Sigmoid colon (tissue), 6 donors: ENCODE measurements at regions not wholly inside any gene's neighbourhood (a gene's known extent, or its start where the extent isn't known, plus 50 kb on each side); places are given as distances from the start of the nearest gene placed in this dataset.

ENCODE experiments used
- DNase-seq: peaks from one replicate; pipeline ENCODE4 v3.0.0-alpha.2; 2019
- H3K27ac ChIP-seq, 4 donors: fragments of 200-600 bp; sonication (generic); one replicate each; pipeline ENCODE4 v1.5.1; 2016 to 2019; ENCODE audit warnings: mild to moderate bottlenecking in 1 of 4
- H3K27me3 ChIP-seq, 3 donors: fragments of 200-600 bp; sonication (generic); one replicate each; pipeline ENCODE4 v1.5.1; 2019; ENCODE audit warnings: mild to moderate bottlenecking in 1 of 3
- H3K36me3 ChIP-seq, 4 donors: fragments of 200-600 bp; sonication (generic); one replicate each; pipeline ENCODE4 v1.5.1; 2016 to 2019
- H3K4me1 ChIP-seq, 4 donors: fragments of 200-600 bp; sonication (generic); one replicate each; pipeline ENCODE4 v1.5.1; 2017 to 2019
- H3K4me3 ChIP-seq, 4 donors: fragments of 200-600 bp; sonication (generic); one replicate each; pipeline ENCODE4 v1.5.1; 2017 to 2019; ENCODE audit warnings: mild to moderate bottlenecking in 2 of 4, moderate library complexity in 1 of 4
- H3K9me3 ChIP-seq, 4 donors: fragments of 200-600 bp in 3 of 4; sonication (generic) in 3 of 4; one replicate each; pipeline versions ENCODE4 v1.5.1 to v1.6.1; 2013 to 2019
- CTCF ChIP-seq, 4 experiments: fragments of 450-650 bp in 3 of 4; fragments of 200-600 bp in 1 of 4; IDR thresholded peaks; one replicate each; pipeline ENCODE4 v1.5.1; 2016 to 2019; ENCODE audit warnings: antibody characterized with exemption in 4 of 4, mild to moderate bottlenecking in 3 of 4, moderate library complexity in 2 of 4
- EP300 ChIP-seq, 4 donors: sonication (generic); formaldehyde crosslinking; IDR thresholded peaks; one replicate each; pipeline ENCODE4 v1.6.1; 2017; ENCODE audit warnings: antibody characterized with exemption in 4 of 4
- POLR2A ChIP-seq, 2 donors: fragments of 450-650 bp; IDR thresholded peaks; one replicate each; pipeline ENCODE4 v1.6.1; 2016; ENCODE audit warnings: antibody characterized with exemption in 2 of 2, mild to moderate bottlenecking in 2 of 2, moderate library complexity in 2 of 2
- POLR2AphosphoS5 ChIP-seq, 4 donors: sonication (generic); formaldehyde crosslinking; IDR thresholded peaks; one replicate each; pipeline ENCODE4 v1.6.1; 2017; ENCODE audit warnings: antibody characterized with exemption in 4 of 4
- WGBS, 2 donors: extraction: QIAGEN DNeasy Blood & Tissue Kit; methylation state at CpG; one replicate each; pipeline ENCODE4 v1.1.7; 2013; 5-methylcytosine and 5-hydroxymethylcytosine counted together
- intact Hi-C: fragments of 100-400 bp; cut with DNase I; formaldehyde crosslinking; loops from one replicate; pipeline ENCODE4 v1.15.1; 2023
- donor health status: healthy with polysubstance abuse.
- donor health status: healthy.

- Histone ChIP-seq H3K27ac (no peak overlapping the region), H3K27me3 (peaks cover 12 to 54% (median 13%) of the 10 kb centered on the region in 3 donors), H3K4me1 (no peaks in the 10 kb centered on the region), H3K9me3 (no peaks in the 10 kb centered on the region), H3K4me3 (no peak overlapping the region), H3K36me3 (no peaks in the 10 kb centered on the region)
- intact Hi-C loops, result no loop called here
- DNase-seq, result no peak
- TF ChIP-seq CTCF (IDR thresholded peaks at IDR 0.05) (no peak), EP300 (IDR thresholded peaks at IDR 0.05) (no peak), POLR2AphosphoS5 (IDR thresholded peaks at IDR 0.05) (no peak), POLR2A (IDR thresholded peaks at IDR 0.05) (no peak)
- 86 to 90% methylated on average over 2 of the region's 2 CpGs for WGBS, 2 donors
These were observed 107.1 kb upstream of the ZNF184 start for GRCh38 chr6:27579973-27580372.

DNA sequence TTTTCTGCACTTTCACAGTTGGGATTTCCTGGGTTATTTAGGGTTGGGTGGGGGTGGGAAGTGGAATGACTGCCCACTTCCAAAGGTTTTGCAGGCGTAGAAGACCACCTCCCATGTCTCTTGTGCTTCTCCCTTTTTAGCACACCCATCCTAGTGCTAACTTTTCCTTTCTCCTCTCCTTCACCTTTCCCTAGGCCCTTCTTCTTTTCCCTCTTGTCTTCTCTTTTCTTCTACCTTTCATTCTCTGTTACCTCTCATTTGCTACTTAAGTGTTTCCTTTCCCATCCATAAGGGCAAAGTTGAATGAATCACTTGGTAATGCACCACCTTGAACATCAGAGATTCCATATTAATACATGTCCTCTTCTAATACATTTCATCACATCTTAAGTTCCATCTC lies 105.0 kb upstream of the ZNF184 start:
- DNase-seq, result no peak

GRCh38 chr6:27575594-27576361 lies 102.9 kb upstream of the ZNF184 start:
- H3K36me3 ChIP-seq, result no peaks in the 10 kb centered on the region
- H3K4me3 ChIP-seq, result no peak overlapping the region
- H3K27ac ChIP-seq, result no peak overlapping the region
- no peaks in the 10 kb centered on the region for H3K4me1 ChIP-seq
- 75 to 76% methylated on average over 10 of the region's 10 CpGs for WGBS, 2 donors
- no peaks in the 10 kb centered on the region for H3K9me3 ChIP-seq
- TF ChIP-seq CTCF (IDR thresholded peaks at IDR 0.05) (no peak), POLR2AphosphoS5 (IDR thresholded peaks at IDR 0.05) (no peak), POLR2A (IDR thresholded peaks at IDR 0.05) (no peak), EP300 (IDR thresholded peaks at IDR 0.05) (no peak)
- H3K27me3 ChIP-seq, result peaks cover 0 to 15% (median 0%) of the 10 kb centered on the region in 3 donors
- no peak for DNase-seq
- intact Hi-C loops, result no loop called here

More for the DNA sequence above, 105.0 kb upstream of the ZNF184 start:
- no peak overlapping the region for H3K27ac ChIP-seq
- H3K27me3 ChIP-seq, result peaks cover 6 to 37% (median 8%) of the 10 kb centered on the region in 3 donors
- intact Hi-C loops, result no loop called here
- H3K9me3 ChIP-seq, result no peaks in the 10 kb centered on the region
- no peaks in the 10 kb centered on the region for H3K36me3 ChIP-seq
- H3K4me1 ChIP-seq, result no peaks in the 10 kb centered on the region
- TF ChIP-seq POLR2A (IDR thresholded peaks at IDR 0.05), result no peak
- TF ChIP-seq CTCF (IDR thresholded peaks at IDR 0.05), result no peak
- no peak for TF ChIP-seq POLR2AphosphoS5 (IDR thresholded peaks at IDR 0.05)
- TF ChIP-seq EP300 (IDR thresholded peaks at IDR 0.05), result no peak
- no peak overlapping the region for H3K4me3 ChIP-seq
- WGBS, 2 donors, result 63 to 88% methylated on average over 1 of the region's 1 CpG

- no peaks in the 10 kb centered on the region for H3K4me1 ChIP-seq
- TF ChIP-seq POLR2AphosphoS5 (IDR thresholded peaks at IDR 0.05) (no peak), CTCF (IDR thresholded peaks at IDR 0.05) (no peak), EP300 (IDR thresholded peaks at IDR 0.05) (no peak), POLR2A (IDR thresholded peaks at IDR 0.05) (no peak)
- H3K27ac ChIP-seq, result no peak overlapping the region
- peaks cover 0 to 8% (median 0%) of the 10 kb centered on the region in 4 donors for H3K9me3 ChIP-seq
- no peak overlapping the region for H3K4me3 ChIP-seq
- peaks cover 6 to 53% (median 34%) of the 10 kb centered on the region in 3 donors for H3K27me3 ChIP-seq
- DNase-seq, result no peak
- no peaks in the 10 kb centered on the region for H3K36me3 ChIP-seq
- 43 to 49% methylated on average over 13 of the region's 13 CpGs for WGBS, 2 donors
- intact Hi-C loops, result no loop called here
These were observed 95.5 kb upstream of the ZNF184 start for GRCh38 chr6:27568226-27568897.
